GM12875 (cell line): ENCODE measurements at regions not wholly inside any gene's neighbourhood (a gene's known extent, or its start where the extent isn't known, plus 50 kb on each side); places are given as distances from the start of the nearest gene placed in this dataset.

Experiments used
- H3K4me3 ChIP-seq: one replicate; pipeline ENCODE4 v1.5.1; 2011; ENCODE audit warnings: low read depth, low read length, control low read depth
- CTCF ChIP-seq: IDR thresholded peaks from 2 replicates; pipeline ENCODE4 v1.5.1; 2011; ENCODE audit warnings: low read depth, mild to moderate bottlenecking, control low read depth, inconsistent platforms, low read length, moderate library complexity, borderline replicate concordance; ENCODE audit not compliant: insufficient read depth

GRCh38 chr6:99017150-99017549 is 69.4 kb upstream of the FBXL4 start:
- no peak overlapping the region for H3K4me3 ChIP-seq
- TF ChIP-seq CTCF = no peak

GRCh38 chr6:99016355-99016754 is 68.6 kb upstream of the FBXL4 start:
- TF ChIP-seq CTCF = no peak
- no peak overlapping the region for H3K4me3 ChIP-seq

GRCh38 chr6:99014061-99014460 is 66.3 kb upstream of the FBXL4 start:
- no peak overlapping the region for H3K4me3 ChIP-seq
- TF ChIP-seq CTCF = no peak

- H3K4me3 ChIP-seq = no peak overlapping the region
- no peak for TF ChIP-seq CTCF
Measured at GRCh38 chr6:99013661-99014060, 65.9 kb upstream of the FBXL4 start.

GRCh38 chr6:99013145-99013544 is 65.4 kb upstream of the FBXL4 start:
- H3K4me3 ChIP-seq = no peak overlapping the region
- no peak for TF ChIP-seq CTCF

GRCh38 chr6:99011151-99011550 is 63.4 kb upstream of the FBXL4 start:
- no peak for TF ChIP-seq CTCF
- no peak overlapping the region for H3K4me3 ChIP-seq

GRCh38 chr6:99002831-99003230 is 55.1 kb upstream of the FBXL4 start:
- TF ChIP-seq CTCF = no peak
- no peak overlapping the region for H3K4me3 ChIP-seq
